PFSK-1 (cell line): ENCODE measurements at regions not wholly inside any gene's neighbourhood (a gene's known extent, or its start where the extent isn't known, plus 50 kb on each side); places are given as distances from the start of the nearest gene placed in this dataset.

Source experiments
- FOXP2 ChIP-seq: optimal IDR thresholded peaks from 2 replicates; pipeline ENCODE3; 2011; ENCODE audit warnings: borderline replicate concordance, control low read depth, inconsistent platforms; ENCODE audit not compliant: insufficient read depth; ENCODE audit errors: extremely low read length, extremely low read depth
- POLR2AphosphoS5 ChIP-seq: IDR thresholded peaks from 2 replicates; pipeline ENCODE4 v1.6.1; 2012; ENCODE audit warnings: low read depth, mild to moderate bottlenecking, control low read depth, low read length, moderate library complexity
- REST ChIP-seq, 2 experiments: IDR thresholded peaks; 2 replicates each; pipeline versions ENCODE4 v1.6.1 to v1.8.0; 2011 to 2012; ENCODE audit warnings: low read depth in 2 of 2, low read length in 2 of 2, control low read depth in 1 of 2, inconsistent platforms in 1 of 2, mild to moderate bottlenecking in 1 of 2, moderate library complexity in 1 of 2; ENCODE audit not compliant: insufficient read depth in 1 of 2
- SIN3A ChIP-seq: IDR thresholded peaks from 2 replicates; pipeline ENCODE4 v1.6.1; 2012; ENCODE audit warnings: mild to moderate bottlenecking, low read length, moderate library complexity, borderline replicate concordance; ENCODE audit not compliant: insufficient read depth
- TAF1 ChIP-seq: IDR thresholded peaks from 2 replicates; pipeline ENCODE4 v1.6.1; 2012; ENCODE audit warnings: low read length, control low read depth, borderline replicate concordance; ENCODE audit not compliant: insufficient read depth

GRCh38 chr2:176473851-176474250, 204.6 kb downstream of the MTX2 start:
- TF ChIP-seq FOXP2 (no peak), TAF1 (no peak), SIN3A (no peak), POLR2AphosphoS5 (no peak), REST (IDR thresholded peaks at IDR 0.05; ENCODE audit: insufficient read depth in 1 of 2, low read depth in 2 of 2, low read length in 2 of 2) (no peak)

GRCh38 chr2:176477336-176477735, 208.1 kb downstream of the MTX2 start:
- no peak for TF ChIP-seq TAF1
- no peak for TF ChIP-seq POLR2AphosphoS5
- no peak for TF ChIP-seq REST (IDR thresholded peaks at IDR 0.05; ENCODE audit: insufficient read depth in 1 of 2, low read depth in 2 of 2, low read length in 2 of 2)
- TF ChIP-seq SIN3A = no peak
- TF ChIP-seq FOXP2 = no peak

- TF ChIP-seq REST (IDR thresholded peaks at IDR 0.05; ENCODE audit: insufficient read depth in 1 of 2, low read depth in 2 of 2, low read length in 2 of 2) = no peak
Observed at GRCh38 chr2:176479961-176480360, 210.7 kb downstream of the MTX2 start.

GRCh38 chr2:176482107-176482506, 212.9 kb downstream of the MTX2 start:
- TF ChIP-seq SIN3A (no peak), FOXP2 (no peak), POLR2AphosphoS5 (no peak), REST (IDR thresholded peaks at IDR 0.05; ENCODE audit: insufficient read depth in 1 of 2, low read depth in 2 of 2, low read length in 2 of 2) (no peak), TAF1 (no peak)

- TF ChIP-seq SIN3A (no peak), FOXP2 (no peak), TAF1 (no peak), POLR2AphosphoS5 (no peak), REST (IDR thresholded peaks at IDR 0.05; ENCODE audit: insufficient read depth in 1 of 2, low read depth in 2 of 2, low read length in 2 of 2) (no peak)
Observed at GRCh38 chr2:176483476-176483875, 214.2 kb downstream of the MTX2 start.
